ENCODE measurements at regions not wholly inside any gene's neighbourhood (a gene's known extent, or its start where the extent isn't known, plus 50 kb on each side); places are given as distances from the start of the nearest gene placed in this dataset.

DNA sequence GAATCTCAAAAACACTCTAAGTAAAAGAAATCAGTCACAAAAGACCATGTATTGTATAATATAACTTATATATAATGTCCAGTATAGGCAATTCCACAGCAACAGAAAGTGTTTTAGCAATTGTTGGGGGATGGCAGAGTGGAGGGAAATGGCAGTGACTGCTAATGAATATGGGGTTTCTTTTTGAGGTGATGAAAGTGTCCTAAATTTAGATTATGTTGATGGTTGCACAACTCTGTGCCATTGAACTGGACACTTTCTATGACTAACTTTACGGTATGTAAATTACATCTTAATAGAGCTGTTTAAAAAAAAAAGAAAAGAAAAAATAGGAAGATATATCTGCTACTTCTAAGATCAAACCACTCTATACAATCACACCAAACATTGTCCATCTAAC, 124.9 kb upstream of the ZNF462 start:
- H3K4me3 ChIP-seq (replicated peaks; ENCODE audit: low read depth, low read length), result no peak overlapping the region
- TF ChIP-seq, protein P1, sequence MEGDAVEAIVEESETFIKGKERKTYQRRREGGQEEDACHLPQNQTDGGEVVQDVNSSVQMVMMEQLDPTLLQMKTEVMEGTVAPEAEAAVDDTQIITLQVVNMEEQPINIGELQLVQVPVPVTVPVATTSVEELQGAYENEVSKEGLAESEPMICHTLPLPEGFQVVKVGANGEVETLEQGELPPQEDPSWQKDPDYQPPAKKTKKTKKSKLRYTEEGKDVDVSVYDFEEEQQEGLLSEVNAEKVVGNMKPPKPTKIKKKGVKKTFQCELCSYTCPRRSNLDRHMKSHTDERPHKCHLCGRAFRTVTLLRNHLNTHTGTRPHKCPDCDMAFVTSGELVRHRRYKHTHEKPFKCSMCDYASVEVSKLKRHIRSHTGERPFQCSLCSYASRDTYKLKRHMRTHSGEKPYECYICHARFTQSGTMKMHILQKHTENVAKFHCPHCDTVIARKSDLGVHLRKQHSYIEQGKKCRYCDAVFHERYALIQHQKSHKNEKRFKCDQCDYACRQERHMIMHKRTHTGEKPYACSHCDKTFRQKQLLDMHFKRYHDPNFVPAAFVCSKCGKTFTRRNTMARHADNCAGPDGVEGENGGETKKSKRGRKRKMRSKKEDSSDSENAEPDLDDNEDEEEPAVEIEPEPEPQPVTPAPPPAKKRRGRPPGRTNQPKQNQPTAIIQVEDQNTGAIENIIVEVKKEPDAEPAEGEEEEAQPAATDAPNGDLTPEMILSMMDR (IDR thresholded peaks at IDR 0.05; ENCODE audit: low read depth, low read length, missing control alignments), result no peak
- DNase-seq (ENCODE audit: extremely low read depth, low read depth), result no peak

DNA sequence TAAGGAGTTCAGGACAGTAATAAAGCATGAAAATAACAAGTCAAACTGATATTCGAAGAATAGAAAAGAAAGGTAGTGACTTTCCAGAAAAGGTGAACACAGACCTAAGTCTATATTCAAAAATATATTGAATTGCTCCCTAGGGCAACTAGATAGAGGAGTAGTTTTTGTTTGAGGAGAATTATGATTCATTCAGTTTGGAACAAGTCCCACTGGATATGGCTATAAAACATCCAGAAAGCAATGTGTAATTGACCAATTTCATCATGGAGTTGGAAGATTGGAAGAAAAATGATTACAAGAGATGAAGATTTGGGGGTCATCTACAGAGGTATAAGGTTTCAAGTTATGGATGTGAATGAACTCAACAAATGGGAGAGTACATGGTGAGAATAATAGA, 117.5 kb upstream of the ZNF462 start:
- TF ChIP-seq, protein P1 (IDR thresholded peaks at IDR 0.05; ENCODE audit: low read depth, low read length, missing control alignments), result no peak
- no peak overlapping the region for H3K4me3 ChIP-seq (replicated peaks; ENCODE audit: low read depth, low read length)
- no peak for DNase-seq (ENCODE audit: extremely low read depth, low read depth)

DNA sequence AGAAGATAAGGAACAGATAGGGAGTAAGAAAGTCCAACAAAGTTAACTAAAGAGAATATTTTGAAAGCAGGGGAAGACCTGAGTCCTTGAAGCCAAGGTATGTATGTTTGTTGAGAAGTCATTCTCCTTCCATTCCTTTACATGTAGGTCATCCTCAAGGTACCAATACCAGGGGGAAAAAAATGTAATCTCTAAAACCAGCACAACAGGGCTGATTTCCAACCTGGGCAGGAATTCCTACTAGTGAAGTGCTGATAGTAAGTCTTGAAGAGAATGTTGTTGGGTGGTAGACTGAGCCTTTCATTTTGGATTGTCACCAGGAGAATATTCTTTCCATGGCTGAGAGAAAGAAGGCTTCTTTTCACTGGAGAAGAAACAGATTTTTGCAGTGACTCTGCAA, 117.1 kb upstream of the ZNF462 start:
- no peak overlapping the region for H3K4me3 ChIP-seq (replicated peaks; ENCODE audit: low read depth, low read length)
- TF ChIP-seq, protein P1 (IDR thresholded peaks at IDR 0.05; ENCODE audit: low read depth, low read length, missing control alignments), result no peak
- no peak for DNase-seq (ENCODE audit: extremely low read depth, low read depth)

DNA sequence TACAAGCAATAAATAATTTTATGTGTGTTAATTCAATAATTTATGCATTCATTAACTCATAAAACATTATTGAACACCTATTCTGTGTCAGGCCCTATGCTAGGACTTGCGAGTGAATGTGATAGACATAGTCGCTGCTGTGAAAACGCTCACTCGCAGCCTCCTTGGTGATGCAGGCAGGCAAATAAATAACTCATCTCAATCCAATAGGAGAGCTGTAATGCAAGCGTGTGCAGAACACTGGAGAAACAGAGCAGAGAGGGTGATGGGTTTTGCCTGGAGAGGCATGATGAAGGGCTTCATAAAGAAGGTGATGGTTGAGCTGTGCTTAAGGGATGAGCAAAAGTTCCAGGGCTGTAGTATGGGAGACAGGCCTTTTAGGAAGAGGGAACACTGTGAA, 111.3 kb upstream of the ZNF462 start:
- no peak overlapping the region for H3K4me3 ChIP-seq (replicated peaks; ENCODE audit: low read depth, low read length)
- TF ChIP-seq, protein P1 (IDR thresholded peaks at IDR 0.05; ENCODE audit: low read depth, low read length, missing control alignments), result no peak
- DNase-seq (ENCODE audit: extremely low read depth, low read depth), result no peak

DNA sequence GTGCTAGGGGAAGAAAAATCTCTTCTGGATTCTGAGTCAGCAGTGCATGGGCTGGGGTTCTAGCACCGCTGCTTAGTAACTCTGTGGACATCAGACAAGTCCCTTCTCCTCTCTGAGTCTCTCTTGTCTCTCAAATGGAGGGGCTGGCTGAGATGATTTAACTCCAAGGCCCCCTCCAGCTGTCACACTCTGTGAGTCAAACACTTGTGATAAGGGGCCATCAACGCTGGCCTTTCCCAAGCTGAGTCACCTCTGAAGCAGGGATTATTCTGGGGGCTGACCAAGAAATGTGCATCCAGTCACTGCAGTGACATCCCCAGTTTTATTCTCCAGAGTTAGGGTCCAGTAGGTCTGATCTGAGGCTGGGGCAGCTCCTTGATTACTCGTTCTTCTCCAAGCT, 110.4 kb upstream of the ZNF462 start:
- H3K4me3 ChIP-seq (replicated peaks; ENCODE audit: low read depth, low read length), result no peak overlapping the region
- TF ChIP-seq, protein P1 (IDR thresholded peaks at IDR 0.05; ENCODE audit: low read depth, low read length, missing control alignments), result no peak
- no peak for DNase-seq (ENCODE audit: extremely low read depth, low read depth)

DNA sequence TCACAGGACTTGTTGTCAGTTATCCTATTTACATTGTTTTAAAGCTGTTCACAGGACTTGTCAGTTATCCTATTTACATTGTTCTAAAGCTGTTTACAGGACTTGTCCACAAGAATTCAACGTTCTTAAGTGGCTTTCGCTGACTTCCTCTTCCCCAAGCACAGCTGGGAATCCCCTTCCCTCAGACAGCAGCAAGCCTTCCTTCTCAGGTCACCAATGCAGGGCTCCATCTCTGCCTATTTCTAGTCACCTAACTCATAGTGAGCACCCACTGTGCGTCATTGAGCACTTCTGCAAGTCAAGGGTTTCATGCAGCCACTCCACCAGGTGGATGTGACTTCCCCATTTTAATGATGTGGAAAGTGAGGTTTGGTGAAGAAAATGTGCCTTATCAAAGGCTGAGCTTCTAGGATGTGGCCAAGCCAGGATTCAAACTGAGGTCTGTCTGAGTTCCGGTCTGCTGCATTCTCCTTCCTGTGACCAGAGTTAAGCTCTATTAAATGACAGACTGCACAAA, 109.8 kb upstream of the ZNF462 start:
- TF ChIP-seq, protein P1 (IDR thresholded peaks at IDR 0.05; ENCODE audit: low read depth, low read length, missing control alignments), result no peak
- DNase-seq (ENCODE audit: extremely low read depth, low read depth), result no peak

DNA sequence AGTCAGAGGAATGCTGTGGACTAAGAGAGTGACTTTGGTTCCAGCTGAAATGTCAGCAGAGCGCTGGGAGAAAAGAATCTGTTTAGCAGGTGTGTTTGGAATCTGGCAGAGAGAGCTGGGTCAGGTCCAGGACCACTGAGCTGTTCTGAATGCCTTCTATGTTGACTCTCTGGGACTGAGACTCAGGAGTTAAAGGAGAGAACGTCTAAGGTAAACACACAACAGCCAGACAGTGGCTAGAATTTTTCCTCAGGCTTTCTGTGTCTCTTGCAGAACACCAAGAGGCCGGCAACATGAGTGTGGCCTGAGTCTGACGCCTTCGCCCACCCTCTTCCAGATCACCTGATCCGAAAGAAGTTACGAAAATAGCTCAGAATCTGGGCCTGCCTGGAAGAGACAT, 107.2 kb upstream of the ZNF462 start:
- DNase-seq (ENCODE audit: extremely low read depth, low read depth), result no peak
- H3K4me3 ChIP-seq (replicated peaks; ENCODE audit: low read depth, low read length), result no peak overlapping the region
- TF ChIP-seq, protein P1 (IDR thresholded peaks at IDR 0.05; ENCODE audit: low read depth, low read length, missing control alignments), result no peak

More for the DNA sequence above, 109.8 kb upstream of the ZNF462 start:
- H3K4me3 ChIP-seq (replicated peaks; ENCODE audit: low read depth, low read length), result no peak overlapping the region
